ENCODE measurements at regions not wholly inside any gene's neighbourhood (a gene's known extent, or its start where the extent isn't known, plus 50 kb on each side); places are given as distances from the start of the nearest gene placed in this dataset.

DNA sequence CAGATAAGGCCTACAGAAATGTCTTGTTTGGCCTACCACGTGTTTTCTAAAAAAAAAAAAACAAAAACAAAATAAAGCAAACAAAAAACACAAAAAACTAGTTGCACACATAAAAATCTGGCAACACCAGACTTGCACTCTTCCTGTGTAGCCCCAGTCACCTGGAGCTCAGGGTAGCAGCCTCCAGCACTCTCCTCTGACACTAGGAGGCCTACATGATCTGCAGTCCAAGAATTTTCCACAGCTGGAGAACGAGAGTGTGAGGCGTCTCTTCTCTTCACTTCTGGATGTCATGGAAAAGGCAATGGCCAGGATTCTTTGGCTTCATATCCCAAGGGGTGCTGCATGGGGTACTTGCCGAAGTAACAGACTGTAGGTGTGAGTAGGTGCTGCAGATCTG lies 310.2 kb upstream of the SALL1 start:
- H3K27ac Mint-ChIP-seq (ENCODE audit: unreplicated experiment), result no peak overlapping the region
- no peak overlapping the region for H3K4me3 Mint-ChIP-seq (ENCODE audit: unreplicated experiment)
- H3K36me3 Mint-ChIP-seq (ENCODE audit: unreplicated experiment), result no peaks in the 10 kb centered on the region
- DNase-seq, result no peak
- peaks cover 9% of the 10 kb centered on the region for H3K4me1 Mint-ChIP-seq (ENCODE audit: low read depth, unreplicated experiment)
- peaks cover 2% of the 10 kb centered on the region for H3K9me3 Mint-ChIP-seq (ENCODE audit: unreplicated experiment)
- TF ChIP-seq, protein P1, sequence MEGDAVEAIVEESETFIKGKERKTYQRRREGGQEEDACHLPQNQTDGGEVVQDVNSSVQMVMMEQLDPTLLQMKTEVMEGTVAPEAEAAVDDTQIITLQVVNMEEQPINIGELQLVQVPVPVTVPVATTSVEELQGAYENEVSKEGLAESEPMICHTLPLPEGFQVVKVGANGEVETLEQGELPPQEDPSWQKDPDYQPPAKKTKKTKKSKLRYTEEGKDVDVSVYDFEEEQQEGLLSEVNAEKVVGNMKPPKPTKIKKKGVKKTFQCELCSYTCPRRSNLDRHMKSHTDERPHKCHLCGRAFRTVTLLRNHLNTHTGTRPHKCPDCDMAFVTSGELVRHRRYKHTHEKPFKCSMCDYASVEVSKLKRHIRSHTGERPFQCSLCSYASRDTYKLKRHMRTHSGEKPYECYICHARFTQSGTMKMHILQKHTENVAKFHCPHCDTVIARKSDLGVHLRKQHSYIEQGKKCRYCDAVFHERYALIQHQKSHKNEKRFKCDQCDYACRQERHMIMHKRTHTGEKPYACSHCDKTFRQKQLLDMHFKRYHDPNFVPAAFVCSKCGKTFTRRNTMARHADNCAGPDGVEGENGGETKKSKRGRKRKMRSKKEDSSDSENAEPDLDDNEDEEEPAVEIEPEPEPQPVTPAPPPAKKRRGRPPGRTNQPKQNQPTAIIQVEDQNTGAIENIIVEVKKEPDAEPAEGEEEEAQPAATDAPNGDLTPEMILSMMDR (IDR thresholded peaks at IDR 0.05; ENCODE audit: partially characterized antibody, unreplicated experiment), result no peak
- H3K27me3 Mint-ChIP-seq (ENCODE audit: unreplicated experiment), result no peaks in the 10 kb centered on the region

DNA sequence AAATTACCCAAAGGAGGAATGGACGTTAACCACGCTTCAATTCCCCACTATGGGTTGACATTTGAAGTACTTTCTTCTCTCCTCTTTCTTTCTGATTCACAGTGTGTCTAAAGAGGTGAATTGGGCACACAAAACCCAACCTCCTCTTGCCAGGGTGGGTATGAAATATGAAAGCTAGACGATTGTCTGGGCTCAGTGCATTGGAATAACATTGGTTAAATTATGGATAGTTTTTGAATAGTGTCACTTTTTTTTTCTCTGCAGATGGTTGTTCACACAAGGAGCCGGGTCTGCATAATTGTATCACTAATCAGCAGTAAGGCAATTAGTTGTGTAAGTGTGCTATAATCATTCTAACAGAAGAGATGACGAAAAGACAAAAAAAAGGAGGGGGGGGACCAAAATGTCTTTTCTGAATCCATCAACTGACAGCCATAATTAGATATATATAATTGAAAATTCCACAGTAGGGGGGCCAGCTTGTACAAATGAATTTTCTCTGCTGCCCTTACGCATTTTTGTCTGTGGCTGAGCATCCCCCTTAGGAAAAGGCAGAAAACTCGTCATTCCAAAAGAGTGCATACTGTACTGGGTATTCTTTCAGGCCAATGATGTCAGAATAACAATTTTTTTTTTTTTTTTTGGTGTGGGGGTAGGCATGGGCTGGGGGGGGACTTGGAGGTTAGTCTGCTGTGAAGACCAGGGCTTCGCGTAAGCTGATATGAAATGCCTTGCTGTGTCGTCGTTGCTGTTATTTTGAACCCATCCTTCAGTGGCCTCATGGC lies 307.5 kb upstream of the SALL1 start:
- H3K27me3 Mint-ChIP-seq (ENCODE audit: unreplicated experiment), result peaks cover 3% of the 10 kb centered on the region
- DNase-seq, result no peak

DNA sequence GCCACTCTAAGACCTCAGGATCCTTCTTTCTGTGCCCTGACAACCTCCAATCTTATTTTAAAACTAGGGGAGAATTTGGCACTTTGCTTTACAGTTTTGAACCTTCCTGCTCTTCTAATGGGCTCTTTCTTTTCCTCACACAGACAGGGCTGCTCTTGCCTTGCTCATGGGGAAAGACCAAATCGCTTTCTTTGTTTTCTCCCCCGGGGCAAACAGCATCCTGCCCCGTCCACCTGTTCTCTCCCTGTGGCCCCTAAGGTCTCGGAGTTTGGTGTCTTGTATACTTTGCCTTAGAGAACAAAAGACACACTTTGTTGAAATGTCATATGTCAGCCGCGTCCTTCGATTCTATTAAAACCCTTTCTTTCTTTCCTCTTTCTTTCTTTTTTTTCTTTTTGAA lies 306.7 kb upstream of the SALL1 start:
- peaks cover 2% of the 10 kb centered on the region for H3K9me3 Mint-ChIP-seq (ENCODE audit: unreplicated experiment)
- no peak overlapping the region for H3K27ac Mint-ChIP-seq (ENCODE audit: unreplicated experiment)
- H3K4me1 Mint-ChIP-seq (ENCODE audit: low read depth, unreplicated experiment), result peaks cover 9% of the 10 kb centered on the region
- H3K36me3 Mint-ChIP-seq (ENCODE audit: unreplicated experiment), result no peaks in the 10 kb centered on the region
- no peak overlapping the region for H3K4me3 Mint-ChIP-seq (ENCODE audit: unreplicated experiment)
- TF ChIP-seq, protein P1 (IDR thresholded peaks at IDR 0.05; ENCODE audit: partially characterized antibody, unreplicated experiment), result no peak
- no peak for DNase-seq
- peaks cover 3% of the 10 kb centered on the region for H3K27me3 Mint-ChIP-seq (ENCODE audit: unreplicated experiment)

More for the DNA sequence above, 307.5 kb upstream of the SALL1 start:
- Mint-ChIP-seq H3K36me3 (ENCODE audit: unreplicated experiment) (no peaks in the 10 kb centered on the region), H3K4me1 (ENCODE audit: low read depth, unreplicated experiment) (peaks cover 9% of the 10 kb centered on the region), H3K27ac (ENCODE audit: unreplicated experiment) (no peak overlapping the region), H3K9me3 (ENCODE audit: unreplicated experiment) (peaks cover 2% of the 10 kb centered on the region), H3K4me3 (ENCODE audit: unreplicated experiment) (no peak overlapping the region)
- TF ChIP-seq, protein P1 (IDR thresholded peaks at IDR 0.05; ENCODE audit: partially characterized antibody, unreplicated experiment), result no peak

DNA sequence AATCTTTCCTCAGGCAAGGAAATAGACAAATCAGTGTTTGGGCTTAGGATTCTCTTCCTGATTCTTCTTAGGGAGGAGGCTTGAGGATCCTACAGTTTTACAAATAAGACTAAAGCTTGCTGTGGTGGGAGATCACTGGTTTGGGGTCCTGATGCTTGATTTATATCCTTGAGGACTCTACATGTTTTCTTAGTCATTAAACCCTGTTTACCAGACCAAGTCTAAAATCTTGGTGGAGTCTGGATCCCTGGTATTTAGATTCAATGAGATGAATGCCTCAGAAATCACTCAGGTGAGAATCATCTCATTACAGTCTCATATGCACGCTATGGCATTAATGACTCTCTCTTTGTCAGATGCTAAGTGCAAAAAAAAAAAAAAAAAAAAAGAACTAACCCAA lies 304.3 kb upstream of the SALL1 start:
- Mint-ChIP-seq H3K9me3 (ENCODE audit: unreplicated experiment) (peaks cover 2% of the 10 kb centered on the region), H3K36me3 (ENCODE audit: unreplicated experiment) (no peaks in the 10 kb centered on the region), H3K27ac (ENCODE audit: unreplicated experiment) (no peak overlapping the region), H3K27me3 (ENCODE audit: unreplicated experiment) (peaks cover 3% of the 10 kb centered on the region), H3K4me1 (ENCODE audit: low read depth, unreplicated experiment) (peaks cover 10% of the 10 kb centered on the region), H3K4me3 (ENCODE audit: unreplicated experiment) (no peak overlapping the region)
- DNase-seq, result no peak
- TF ChIP-seq, protein P1 (IDR thresholded peaks at IDR 0.05; ENCODE audit: partially characterized antibody, unreplicated experiment), result no peak

DNA sequence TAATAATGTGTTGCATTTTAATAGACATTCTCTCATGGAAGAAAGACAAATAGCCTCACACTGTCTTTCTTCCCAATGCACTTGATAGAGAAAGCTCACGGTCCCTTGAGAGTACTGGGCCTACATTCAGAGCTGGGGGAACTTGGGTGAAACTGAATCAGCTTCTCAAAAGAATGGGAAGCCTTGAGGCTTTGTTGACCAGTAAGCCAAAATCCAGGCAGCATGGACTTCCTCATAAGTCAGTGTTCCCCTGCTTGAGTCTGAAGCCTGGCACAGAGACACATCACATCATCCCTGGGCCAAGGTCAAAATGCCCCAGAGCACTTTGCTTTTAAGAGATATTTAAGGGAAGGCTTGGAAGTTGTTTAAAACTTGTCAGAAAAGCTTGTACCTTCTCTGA lies 302.2 kb upstream of the SALL1 start:
- H3K9me3 Mint-ChIP-seq (ENCODE audit: unreplicated experiment), result peaks cover 2% of the 10 kb centered on the region
- no peak overlapping the region for H3K27ac Mint-ChIP-seq (ENCODE audit: unreplicated experiment)
- TF ChIP-seq, protein P1 (IDR thresholded peaks at IDR 0.05; ENCODE audit: partially characterized antibody, unreplicated experiment), result no peak
- H3K27me3 Mint-ChIP-seq (ENCODE audit: unreplicated experiment), result peaks cover 3% of the 10 kb centered on the region
- DNase-seq, result no peak
- H3K36me3 Mint-ChIP-seq (ENCODE audit: unreplicated experiment), result no peaks in the 10 kb centered on the region
- H3K4me1 Mint-ChIP-seq (ENCODE audit: low read depth, unreplicated experiment), result peaks cover 13% of the 10 kb centered on the region
- H3K4me3 Mint-ChIP-seq (ENCODE audit: unreplicated experiment), result no peak overlapping the region

All from glutamatergic neuron (in vitro differentiated cells).